H1 (cell line): ENCODE measurements at regions not wholly inside any gene's neighbourhood (a gene's known extent, or its start where the extent isn't known, plus 50 kb on each side); places are given as distances from the start of the nearest gene placed in this dataset.

ENCODE experiments used
- CTCF ChIA-PET: fragments of 300-600 bp; sonication (Branson Sonifier 250); formaldehyde crosslinking; loops from one replicate; lab custom pipeline; 2021; ENCODE audit not compliant: partially characterized antibody; lab: Charles Lee
- POLR2A ChIA-PET: fragments of 300-600 bp; sonication (Branson Sonifier 250); formaldehyde crosslinking; loops from one replicate; lab custom pipeline; 2021; ENCODE audit warnings: inconsistent platforms; ENCODE audit not compliant: partially characterized antibody; lab: Charles Lee
- DNase-seq, 2 experiments: peaks; one replicate each; pipeline versions ENCODE4 v3.0.0 to v3.0.0-alpha.2; 2010 to 2022; ENCODE audit warnings: low spot score in 2 of 2, low read depth in 1 of 2, mixed read lengths in 1 of 2
- FAIRE-seq: peaks from 2 replicates; lab custom pipeline; 2011; peaks lifted over from hg19 to GRCh38; lab: Jason Lieb, UNC
- H2AFZ ChIP-seq: 2 replicates; pipeline ENCODE4 v1.8.1; 2012; ENCODE audit warnings: low read length, inconsistent platforms
- H2AK5ac ChIP-seq: 2 replicates; pipeline ENCODE4 v1.6.1; 2013; ENCODE audit warnings: low read depth, low read length
- H2BK120ac ChIP-seq: replicated peaks from 2 replicates; pipeline ENCODE3; 2013; ENCODE audit warnings: low read depth, low read length, inconsistent platforms
- H2BK12ac ChIP-seq: 2 replicates; pipeline ENCODE4 v1.6.1; 2013; ENCODE audit warnings: low read depth, low read length
- H2BK15ac ChIP-seq: 2 replicates; pipeline ENCODE4 v1.6.1; 2013; ENCODE audit warnings: low read length
- H2BK20ac ChIP-seq: 2 replicates; pipeline ENCODE4 v1.6.1; 2013; ENCODE audit warnings: low read length
- H2BK5ac ChIP-seq: 2 replicates; pipeline ENCODE4 v1.6.1; 2013; ENCODE audit warnings: low read depth, low read length
- H3K14ac ChIP-seq: 2 replicates; pipeline ENCODE4 v1.6.1; 2013; ENCODE audit warnings: inconsistent platforms; ENCODE audit not compliant: insufficient read length
- H3K18ac ChIP-seq: 2 replicates; pipeline ENCODE4 v1.6.1; 2013; ENCODE audit warnings: low read length; ENCODE audit errors: extremely low read depth
- H3K23ac ChIP-seq: 2 replicates; pipeline ENCODE4 v1.6.1; 2013; ENCODE audit warnings: inconsistent platforms; ENCODE audit not compliant: insufficient read length
- H3K23me2 ChIP-seq: 2 replicates; pipeline ENCODE4 v1.6.1; 2013; ENCODE audit warnings: low read depth, low read length
- H3K27ac ChIP-seq: 2 replicates; pipeline ENCODE4 v1.6.1; 2011; ENCODE audit warnings: low read depth, low read length, inconsistent platforms
- H3K27me3 ChIP-seq, 4 experiments: replicated peaks in 1 of 4; 1 replicate in 1 of 4; 2 replicates in 3 of 4; pipeline versions ENCODE4 v1.6.1 to v1.8.1; 2011 to 2013; ENCODE audit warnings: low read length in 3 of 4, mild to moderate bottlenecking in 3 of 4, inconsistent platforms in 2 of 4, mixed read lengths in 2 of 4, moderate library complexity in 1 of 4; ENCODE audit not compliant: control insufficient read depth in 3 of 4, insufficient read depth in 3 of 4; ENCODE audit errors: extremely low read depth in 1 of 4
- H3K36me3 ChIP-seq, 4 experiments: 2 replicates each; pipeline versions ENCODE4 v1.6.1 to v1.8.1; 2011 to 2013; ENCODE audit warnings: mild to moderate bottlenecking in 4 of 4, low read length in 3 of 4, moderate library complexity in 2 of 4, control low read depth in 1 of 4, inconsistent platforms in 1 of 4; ENCODE audit not compliant: insufficient read depth in 4 of 4, control insufficient read depth in 2 of 4
- H3K4ac ChIP-seq: replicated peaks from 2 replicates; pipeline ENCODE3; 2013; ENCODE audit warnings: low read length, low read depth, mixed read lengths, inconsistent platforms; ENCODE audit not compliant: insufficient read length
- H3K4me1 ChIP-seq, 4 experiments: replicated peaks in 1 of 4; 1 replicate in 1 of 4; 2 replicates in 3 of 4; pipeline versions ENCODE4 v1.6.1 to v1.8.1; 2011 to 2013; ENCODE audit warnings: low read length in 3 of 4, inconsistent platforms in 2 of 4, mixed read lengths in 1 of 4; ENCODE audit not compliant: insufficient read depth in 4 of 4, control insufficient read depth in 3 of 4
- H3K4me2 ChIP-seq, 2 experiments: 2 replicates each; pipeline versions ENCODE4 v1.6.1 to v1.8.1; 2011 to 2013; ENCODE audit warnings: low read depth in 2 of 2, low read length in 2 of 2, control low read depth in 1 of 2, inconsistent platforms in 1 of 2, mild to moderate bottlenecking in 1 of 2; ENCODE audit not compliant: insufficient read depth in 1 of 2
- H3K4me3 ChIP-seq, 4 experiments: fragments of 200-600, 300-600 bp in 1 of 4; sonication (generic), shearing (Covaris generic), sonication (Bioruptor Twin) in 1 of 4; 2 replicates each; pipeline versions ENCODE4 v1.5.1 to v1.8.1; 2011 to 2016; ENCODE audit warnings: low read length in 4 of 4, low read depth in 3 of 4, control low read depth in 2 of 4, inconsistent platforms in 2 of 4, mild to moderate bottlenecking in 2 of 4, mixed read lengths in 1 of 4, moderate library complexity in 1 of 4; ENCODE audit not compliant: insufficient read depth in 2 of 4; ENCODE audit errors: extremely low read depth in 1 of 4
- H3K56ac ChIP-seq: replicated peaks from 2 replicates; pipeline ENCODE3; 2013; ENCODE audit warnings: low read depth, mild to moderate bottlenecking, mixed read lengths, low read length, inconsistent platforms; ENCODE audit not compliant: insufficient read length
- H3K79me1 ChIP-seq: 2 replicates; pipeline ENCODE4 v1.6.1; 2013; ENCODE audit warnings: low read depth, low read length, control low read depth
- H3K79me2 ChIP-seq, 2 experiments: 2 replicates each; pipeline versions ENCODE4 v1.6.1 to v1.8.1; 2012 to 2013; ENCODE audit warnings: low read length in 2 of 2, mild to moderate bottlenecking in 2 of 2, inconsistent platforms in 1 of 2; ENCODE audit not compliant: insufficient read depth in 2 of 2, control insufficient read depth in 1 of 2
- H3K9ac ChIP-seq, 4 experiments: replicated peaks in 1 of 4; 1 replicate in 1 of 4; 2 replicates in 3 of 4; pipeline versions ENCODE4 v1.6.1 to v1.8.1; 2011 to 2013; ENCODE audit warnings: low read depth in 3 of 4, low read length in 3 of 4, control low read depth in 2 of 4, mild to moderate bottlenecking in 2 of 4, moderate library complexity in 2 of 4, inconsistent platforms in 1 of 4; ENCODE audit errors: extremely low read depth in 1 of 4
- H3K9me3 ChIP-seq, 2 experiments: 2 replicates each; pipeline versions ENCODE4 v1.6.1 to v1.8.1; 2012 to 2013; ENCODE audit warnings: mild to moderate bottlenecking in 2 of 2, moderate library complexity in 2 of 2, control low read depth in 1 of 2, inconsistent platforms in 1 of 2, low read depth in 1 of 2, low read length in 1 of 2, mixed read lengths in 1 of 2; ENCODE audit not compliant: insufficient read depth in 2 of 2
- H4K20me1 ChIP-seq, 2 experiments: replicated peaks in 1 of 2; 2 replicates each; pipeline versions ENCODE3 to v1.8.1; 2011 to 2013; ENCODE audit warnings: inconsistent platforms in 2 of 2, low read length in 2 of 2, mild to moderate bottlenecking in 1 of 2; ENCODE audit not compliant: insufficient read depth in 2 of 2, control insufficient read depth in 1 of 2
- H4K5ac ChIP-seq: 2 replicates; pipeline ENCODE4 v1.6.1; 2013; ENCODE audit warnings: low read length, low read depth, mixed read lengths, inconsistent platforms; ENCODE audit not compliant: insufficient read length
- H4K8ac ChIP-seq: 2 replicates; pipeline ENCODE4 v1.8.0; 2013; ENCODE audit warnings: mild to moderate bottlenecking, moderate library complexity, low read length, inconsistent platforms; ENCODE audit not compliant: insufficient read depth; ENCODE audit errors: extremely low read depth
- H4K91ac ChIP-seq: replicated peaks from 2 replicates; pipeline ENCODE3; 2013; ENCODE audit warnings: low read length, mixed read lengths, inconsistent platforms; ENCODE audit not compliant: insufficient read length
- BCL11A ChIP-seq, 2 experiments: IDR thresholded peaks; one replicate each; pipeline ENCODE4 v1.6.1; 2011; ENCODE audit warnings: low read depth in 2 of 2, low read length in 2 of 2, mild to moderate bottlenecking in 2 of 2
- CHD1 ChIP-seq: IDR thresholded peaks from 2 replicates; pipeline ENCODE4 v1.6.1; 2012; ENCODE audit warnings: low read depth, low read length, improper control_type of control experiment
- CTBP2 ChIP-seq: IDR thresholded peaks from 2 replicates; pipeline ENCODE4 v1.7.0; 2011; ENCODE audit warnings: borderline replicate concordance, mild to moderate bottlenecking, moderate library complexity, mixed read lengths, low read length; ENCODE audit not compliant: insufficient read depth, insufficient read length
- EGR1 ChIP-seq: IDR thresholded peaks from 2 replicates; pipeline ENCODE4 v1.6.1; 2011; ENCODE audit warnings: low read depth, low read length, borderline replicate concordance
- GTF2F1 ChIP-seq: IDR thresholded peaks from 2 replicates; pipeline ENCODE4 v1.6.1; 2012; ENCODE audit warnings: low read depth, low read length, improper control_type of control experiment, borderline replicate concordance
- JUN ChIP-seq: IDR thresholded peaks from 2 replicates; pipeline ENCODE4 v1.6.1; 2011; ENCODE audit warnings: low read depth, mild to moderate bottlenecking, improper control_type of control experiment, low read length
- KDM5A ChIP-seq: fragments of 200-600 bp; IDR thresholded peaks from 2 replicates; pipeline ENCODE4 v1.7.1; 2012; ENCODE audit warnings: mild to moderate bottlenecking, low read length, inconsistent platforms, mixed read lengths
- MAFK ChIP-seq: IDR thresholded peaks from 2 replicates; pipeline ENCODE4 v1.6.1; 2012; ENCODE audit warnings: low read depth, mild to moderate bottlenecking, improper control_type of control experiment, low read length
- NANOG ChIP-seq: IDR thresholded peaks from 2 replicates; pipeline ENCODE4 v1.6.1; 2011; ENCODE audit warnings: low read length, low read depth, mild to moderate bottlenecking, inconsistent platforms; ENCODE audit not compliant: insufficient read depth, poor library complexity, severe bottlenecking
- POLR2A ChIP-seq, 2 experiments: IDR thresholded peaks; 1 replicate in 1 of 2; 2 replicates in 1 of 2; pipeline ENCODE4 v1.6.1; 2011; ENCODE audit warnings: low read depth in 2 of 2, low read length in 2 of 2, mild to moderate bottlenecking in 2 of 2; ENCODE audit errors: control extremely low read depth in 1 of 2
- SIX5 ChIP-seq: IDR thresholded peaks from 2 replicates; pipeline ENCODE4 v1.6.1; 2011; ENCODE audit warnings: mild to moderate bottlenecking, low read depth, low read length
- TCF12 ChIP-seq: IDR thresholded peaks from 2 replicates; pipeline ENCODE4 v1.6.1; 2011; ENCODE audit warnings: low read depth, mild to moderate bottlenecking, low read length
- TEAD4 ChIP-seq: IDR thresholded peaks from 2 replicates; pipeline ENCODE4 v1.6.1; 2012; ENCODE audit warnings: low read depth, low read length, inconsistent platforms, mixed read lengths
- YY1 ChIP-seq: IDR thresholded peaks from 2 replicates; pipeline ENCODE4 v1.6.1; 2011; ENCODE audit warnings: low read depth, mild to moderate bottlenecking, low read length
- WGBS, 2 experiments: shearing (Covaris generic) in 1 of 2; methylation state at CpG; one replicate each; pipeline versions ENCODE4 v1.1.6 to v1.1.7; 2013 to 2015; ENCODE audit warnings: low lambda C conversion rate in 2 of 2, mixed read lengths in 2 of 2, inconsistent platforms in 1 of 2, low coverage in 1 of 2, missing lambda C conversion rate in 1 of 2; ENCODE audit not compliant: insufficient replicate concordance in 2 of 2, insufficient coverage in 1 of 2, insufficient read length in 1 of 2; ENCODE audit errors: extremely low coverage in 1 of 2, missing lambda C conversion rate in 1 of 2; 5-methylcytosine and 5-hydroxymethylcytosine counted together

GRCh38 chr14:37936971-37937370 is 270.7 kb upstream of the SSTR1 start:
- no peaks in the 10 kb centered on the region for H3K9me3 ChIP-seq
- H3K79me2 ChIP-seq = no peaks in the 10 kb centered on the region
- H3K79me1 ChIP-seq = no peaks in the 10 kb centered on the region
- H3K9ac ChIP-seq = no peak overlapping the region
- H3K27me3 ChIP-seq = no peaks in the 10 kb centered on the region
- no peaks in the 10 kb centered on the region for H3K4me1 ChIP-seq
- H2BK120ac ChIP-seq = no peak overlapping the region
- no peak overlapping the region for H3K23ac ChIP-seq
- no peak overlapping the region for H3K4ac ChIP-seq
- no peak overlapping the region for H2BK12ac ChIP-seq
- H4K8ac ChIP-seq = no peak overlapping the region
- H3K4me3 ChIP-seq = no peak overlapping the region
- no peak overlapping the region for H3K4me2 ChIP-seq
- H4K91ac ChIP-seq = no peak overlapping the region
- H3K27ac ChIP-seq = no peak overlapping the region
- DNase-seq (no peak), FAIRE-seq (no peak)
- H3K14ac ChIP-seq = no peak overlapping the region
- no peak overlapping the region for H3K18ac ChIP-seq
- H2BK20ac ChIP-seq = no peak overlapping the region
- no peak overlapping the region for H2BK15ac ChIP-seq
- ChIA-PET POLR2A (no interaction called here), CTCF (interaction anchor here (3.3 kb wide), 1 partner anchor 12 kb away, joined by 11 read pairs; no protein-coding TSS in a partner anchor)
- no peak overlapping the region for H2BK5ac ChIP-seq
- no peak for TF ChIP-seq CHD1
- TF ChIP-seq TEAD4 = no peak
- no peak for TF ChIP-seq GTF2F1
- no peak for TF ChIP-seq BCL11A (IDR thresholded peaks at IDR 0.05; ENCODE audit: low read depth in 2 of 2, low read length in 2 of 2)
- no peak for TF ChIP-seq POLR2A (IDR thresholded peaks at IDR 0.05; ENCODE audit: control extremely low read depth in 1 of 2, low read depth in 2 of 2, low read length in 2 of 2)
- no peak for TF ChIP-seq KDM5A
- no peak for TF ChIP-seq TCF12
- TF ChIP-seq CTBP2 = no peak
- TF ChIP-seq MAFK = no peak
- TF ChIP-seq NANOG = no peak
- no peak for TF ChIP-seq SIX5
- TF ChIP-seq YY1 = no peak
- TF ChIP-seq EGR1 = no peak
- no peak for TF ChIP-seq JUN
- H2AK5ac ChIP-seq = no peak overlapping the region
- no peak overlapping the region for H3K56ac ChIP-seq
- H2AFZ ChIP-seq = no peak overlapping the region
- no peaks in the 10 kb centered on the region for H4K20me1 ChIP-seq
- 83% methylated on average over 2 of the region's 2 CpGs; no CpG with 5 or more reads in 1 of the 2 experiments for WGBS, 2 experiments
- no peak overlapping the region for H4K5ac ChIP-seq
- H3K23me2 ChIP-seq = no peaks in the 10 kb centered on the region
- H3K36me3 ChIP-seq = no peaks in the 10 kb centered on the region
